Thyroid gland (tissue), 4 donors: ENCODE measurements at regions not wholly inside any gene's neighbourhood (a gene's known extent, or its start where the extent isn't known, plus 50 kb on each side); places are given as distances from the start of the nearest gene placed in this dataset.
A peak's percentile ranks its signal among the peaks of the same experiment; 100 is the strongest.

Experiments used
- DNase-seq, 2 donors: peaks; one replicate each; pipeline ENCODE4 v3.0.0-alpha.2; 2019
- H3K27ac ChIP-seq, 3 donors: fragments of 200-600 bp; sonication (generic); 1 replicate in 2 of 3; 2 replicates in 1 of 3; pipeline ENCODE4 v1.5.1; 2016 to 2019; ENCODE audit warnings: mild to moderate bottlenecking in 1 of 3, moderate library complexity in 1 of 3
- H3K27me3 ChIP-seq: fragments of 200-600 bp; sonication (generic); one replicate; pipeline ENCODE4 v1.5.1; 2019
- H3K36me3 ChIP-seq, 2 donors: fragments of 200-600 bp; sonication (generic); one replicate each; pipeline ENCODE4 v1.5.1; 2016 to 2019
- H3K4me1 ChIP-seq, 2 donors: fragments of 200-600 bp; sonication (generic); one replicate each; pipeline ENCODE4 v1.5.1; 2017 to 2019
- H3K4me3 ChIP-seq, 3 donors: fragments of 200-600 bp; sonication (generic); replicated peaks in 1 of 3; 1 replicate in 2 of 3; 2 replicates in 1 of 3; pipeline ENCODE4 v1.5.1; 2016; ENCODE audit warnings: mild to moderate bottlenecking in 1 of 3
- H3K9me3 ChIP-seq: fragments of 200-600 bp; sonication (generic); one replicate; pipeline ENCODE4 v1.5.1; 2017
- CTCF ChIP-seq, 6 experiments: fragments of 200-600 bp in 3 of 6; fragments of 450-650 bp in 3 of 6; sonication (generic) in 3 of 6; IDR thresholded peaks; one replicate each; pipeline ENCODE4 v1.5.1; 2016 to 2019; ENCODE audit warnings: antibody characterized with exemption in 6 of 6, mild to moderate bottlenecking in 2 of 6, inconsistent platforms in 1 of 6, moderate library complexity in 1 of 6
- POLR2A ChIP-seq, 2 donors: fragments of 450-650 bp; IDR thresholded peaks; one replicate each; pipeline ENCODE4 v1.6.1; 2017; ENCODE audit warnings: antibody characterized with exemption in 2 of 2, mild to moderate bottlenecking in 2 of 2, moderate library complexity in 1 of 2
- WGBS, 2 donors: methylation state at CpG; one replicate each; pipeline ENCODE4 v1.1.5; 2017; 5-methylcytosine and 5-hydroxymethylcytosine counted together
- intact Hi-C: fragments of 100-400 bp; cut with DNase I; formaldehyde crosslinking; loops from one replicate; pipeline ENCODE4 v1.15.1; 2023

- H3K4me1 ChIP-seq: peaks cover 6 to 8% of the 10 kb centered on the region in 2 donors
- 89 to 97% methylated on average over 2 of the region's 2 CpGs for WGBS, 2 donors
- intact Hi-C loops: no loop called here
- no peak overlapping the region for H3K27ac ChIP-seq
- H3K9me3 ChIP-seq: no peaks in the 10 kb centered on the region
- TF ChIP-seq CTCF (IDR thresholded peaks at IDR 0.05) (no peak), POLR2A (IDR thresholded peaks at IDR 0.05) (no peak)
- H3K36me3 ChIP-seq: no peaks in the 10 kb centered on the region
- DNase-seq: no peak
- H3K4me3 ChIP-seq: no peak overlapping the region
- no peaks in the 10 kb centered on the region for H3K27me3 ChIP-seq
Measured at GRCh38 chr3:144141074-144141473, 169.5 kb downstream of the DIPK2A start.

GRCh38 chr3:144141496-144141895 lies 169.9 kb downstream of the DIPK2A start:
- 83 to 94% methylated on average over 1 of the region's 1 CpG for WGBS, 2 donors
- no peak for DNase-seq
- H3K27me3 ChIP-seq: no peaks in the 10 kb centered on the region
- no peaks in the 10 kb centered on the region for H3K9me3 ChIP-seq
- intact Hi-C loops: no loop called here
- no peak overlapping the region for H3K27ac ChIP-seq
- no peak overlapping the region for H3K4me3 ChIP-seq
- no peak for TF ChIP-seq POLR2A (IDR thresholded peaks at IDR 0.05)
- TF ChIP-seq CTCF (IDR thresholded peaks at IDR 0.05): no peak
- H3K4me1 ChIP-seq: peaks cover 6 to 8% of the 10 kb centered on the region in 2 donors
- no peaks in the 10 kb centered on the region for H3K36me3 ChIP-seq

- no peaks in the 10 kb centered on the region for H3K36me3 ChIP-seq
- peaks cover 6 to 8% of the 10 kb centered on the region in 2 donors for H3K4me1 ChIP-seq
- H3K4me3 ChIP-seq: no peak overlapping the region
- intact Hi-C loops: no loop called here
- TF ChIP-seq POLR2A (IDR thresholded peaks at IDR 0.05) (no peak), CTCF (IDR thresholded peaks at IDR 0.05) (no peak)
- no peaks in the 10 kb centered on the region for H3K27me3 ChIP-seq
- WGBS, 2 donors: 36% methylated on average over 5 of the region's 5 CpGs
- H3K9me3 ChIP-seq: no peaks in the 10 kb centered on the region
- DNase-seq: peak; percentile 7 to 21
- peak overlapping the region in 2 of 3 donors; percentile 20 to 56 for H3K27ac ChIP-seq
Measured at GRCh38 chr3:144142151-144142840, 170.7 kb downstream of the DIPK2A start.

- H3K36me3 ChIP-seq: no peaks in the 10 kb centered on the region
- DNase-seq: no peak
- no peaks in the 10 kb centered on the region for H3K9me3 ChIP-seq
- no peaks in the 10 kb centered on the region for H3K4me1 ChIP-seq
- no peak for TF ChIP-seq CTCF (IDR thresholded peaks at IDR 0.05)
- TF ChIP-seq POLR2A (IDR thresholded peaks at IDR 0.05): no peak
- 97 to 98% methylated on average over 2 of the region's 2 CpGs for WGBS, 2 donors
- no peaks in the 10 kb centered on the region for H3K27me3 ChIP-seq
- intact Hi-C loops: no loop called here
- no peak overlapping the region for H3K4me3 ChIP-seq
- no peak overlapping the region for H3K27ac ChIP-seq
Measured at GRCh38 chr3:144148356-144148755, 176.7 kb downstream of the DIPK2A start.

GRCh38 chr3:144151983-144152382 lies 180.4 kb downstream of the DIPK2A start:
- Histone ChIP-seq H3K36me3 (no peaks in the 10 kb centered on the region), H3K4me1 (no peaks in the 10 kb centered on the region), H3K27ac (no peak overlapping the region), H3K4me3 (no peak overlapping the region), H3K9me3 (no peaks in the 10 kb centered on the region), H3K27me3 (no peaks in the 10 kb centered on the region)
- DNase-seq: no peak
- 95 to 96% methylated on average over 3 of the region's 3 CpGs for WGBS, 2 donors
- intact Hi-C loops: no loop called here
- TF ChIP-seq POLR2A (IDR thresholded peaks at IDR 0.05): no peak
- TF ChIP-seq CTCF (IDR thresholded peaks at IDR 0.05): no peak
